ENCODE measurements at regions not wholly inside any gene's neighbourhood (a gene's known extent, or its start where the extent isn't known, plus 50 kb on each side); places are given as distances from the start of the nearest gene placed in this dataset.
A peak's percentile ranks its signal among the peaks of the same experiment; 100 is the strongest.
"Not testable (repeated sequence)": the region's sequence is repeated elsewhere in the genome, so short reads cannot be mapped to it uniquely, and the experiment has no call there.

DNA sequence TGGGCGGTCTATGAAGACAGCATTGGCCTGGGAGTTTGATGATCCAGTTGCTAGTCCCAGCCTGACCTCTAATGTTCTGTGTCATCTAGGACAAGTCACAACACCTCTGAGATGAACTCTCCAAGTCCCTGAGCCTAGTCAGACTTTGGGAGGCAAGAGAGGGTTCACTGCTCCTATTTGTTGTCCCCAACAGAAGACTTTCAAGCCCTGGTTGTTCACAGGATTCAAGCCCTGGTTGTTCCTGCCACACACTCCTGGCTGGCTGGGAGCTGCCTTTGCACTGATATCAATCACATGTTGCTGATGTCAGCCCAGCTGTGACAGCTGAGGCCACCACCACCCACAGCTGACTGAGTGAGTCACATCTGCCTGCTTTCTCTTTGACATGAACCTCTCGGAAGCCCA, 253.2 kb upstream of the RASGEF1B start:
- peak; percentile 4 for DNase-seq (ENCODE audit: low read depth, low spot score)

GRCh38 chr4:81723927-81724587, 252.3 kb upstream of the RASGEF1B start:
- peak; percentile 23 for DNase-seq (ENCODE audit: low read depth, low spot score)

DNA sequence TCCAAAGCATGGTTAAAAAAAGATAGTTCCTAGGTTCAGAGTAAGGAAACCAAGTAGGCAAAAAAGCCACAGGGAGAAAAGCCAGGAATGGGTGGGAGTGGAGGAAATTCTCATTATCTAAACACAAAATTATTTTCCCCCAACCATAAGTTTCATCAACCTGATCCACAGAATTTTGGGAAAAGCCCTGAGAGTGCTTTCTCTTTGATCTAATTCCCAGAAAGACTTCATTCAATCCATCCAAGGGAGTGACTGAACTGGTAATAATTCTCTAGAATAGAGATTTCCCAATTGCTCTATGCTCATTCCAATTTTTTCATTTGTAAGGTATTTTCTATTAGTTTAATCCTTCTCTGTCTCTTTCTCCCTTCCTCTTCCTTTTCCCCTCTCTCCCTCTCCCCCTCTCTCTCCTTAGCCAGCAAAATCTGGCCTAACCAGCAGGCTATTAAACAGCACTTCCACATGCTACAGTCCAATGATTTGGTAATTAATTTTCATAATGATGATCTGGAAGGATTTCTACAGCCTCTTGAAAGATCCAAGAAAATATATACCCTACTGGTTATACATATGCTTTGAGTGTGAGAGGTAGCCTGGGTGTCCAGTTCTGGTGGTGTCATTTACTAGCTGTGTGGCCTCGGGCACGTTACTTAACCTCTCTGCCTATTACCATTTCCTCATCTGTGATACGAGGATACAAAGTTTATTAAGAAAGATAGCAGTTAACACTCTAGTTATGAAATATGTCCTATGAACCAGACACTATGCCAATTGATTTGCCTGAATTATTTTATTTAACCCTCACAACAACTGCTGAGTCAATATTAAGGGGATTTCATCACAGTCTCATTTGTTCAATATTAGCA, 251.5 kb upstream of the RASGEF1B start:
- DNase-seq (ENCODE audit: low read depth, low spot score), result no peak

GRCh38 chr4:81722290-81722851, 250.7 kb upstream of the RASGEF1B start:
- peak; percentile 62 for DNase-seq (ENCODE audit: low read depth, low spot score)

GRCh38 chr4:81715757-81716156, 244.1 kb upstream of the RASGEF1B start:
- DNase-seq (ENCODE audit: low read depth, low spot score), result no peak

GRCh38 chr4:81715357-81715756, 243.7 kb upstream of the RASGEF1B start:
- DNase-seq (ENCODE audit: low read depth, low spot score), result not testable (repeated sequence)

- no peak for DNase-seq (ENCODE audit: low read depth, low spot score)
Observed at GRCh38 chr4:81714291-81714690, 242.6 kb upstream of the RASGEF1B start.

- DNase-seq (ENCODE audit: low read depth, low spot score), result no peak
Observed at GRCh38 chr4:81712714-81713113, 241.0 kb upstream of the RASGEF1B start.

DNA sequence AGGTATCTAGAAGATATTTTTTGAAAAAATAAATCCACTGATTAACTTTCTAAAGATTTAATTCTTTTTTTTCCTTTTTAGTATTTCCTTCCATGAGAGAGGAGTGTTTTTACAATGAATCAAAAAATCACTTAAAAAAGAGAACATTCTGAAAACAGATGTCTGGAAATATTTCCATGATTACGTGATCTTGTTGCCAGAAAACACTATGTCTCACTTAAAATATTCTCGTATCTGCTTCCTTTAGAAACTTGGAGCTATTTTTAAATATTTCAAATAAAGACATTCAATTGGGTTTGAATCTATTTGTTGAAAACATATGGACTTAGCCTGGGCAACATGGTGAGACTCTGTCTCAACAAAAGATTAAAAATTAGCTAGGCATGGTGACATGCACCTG, 232.8 kb upstream of the RASGEF1B start:
- no peak for DNase-seq (ENCODE audit: low read depth, low spot score)

- no peak for DNase-seq (ENCODE audit: low read depth, low spot score)
Observed at GRCh38 chr4:81700189-81700588, 228.5 kb upstream of the RASGEF1B start.

DNA sequence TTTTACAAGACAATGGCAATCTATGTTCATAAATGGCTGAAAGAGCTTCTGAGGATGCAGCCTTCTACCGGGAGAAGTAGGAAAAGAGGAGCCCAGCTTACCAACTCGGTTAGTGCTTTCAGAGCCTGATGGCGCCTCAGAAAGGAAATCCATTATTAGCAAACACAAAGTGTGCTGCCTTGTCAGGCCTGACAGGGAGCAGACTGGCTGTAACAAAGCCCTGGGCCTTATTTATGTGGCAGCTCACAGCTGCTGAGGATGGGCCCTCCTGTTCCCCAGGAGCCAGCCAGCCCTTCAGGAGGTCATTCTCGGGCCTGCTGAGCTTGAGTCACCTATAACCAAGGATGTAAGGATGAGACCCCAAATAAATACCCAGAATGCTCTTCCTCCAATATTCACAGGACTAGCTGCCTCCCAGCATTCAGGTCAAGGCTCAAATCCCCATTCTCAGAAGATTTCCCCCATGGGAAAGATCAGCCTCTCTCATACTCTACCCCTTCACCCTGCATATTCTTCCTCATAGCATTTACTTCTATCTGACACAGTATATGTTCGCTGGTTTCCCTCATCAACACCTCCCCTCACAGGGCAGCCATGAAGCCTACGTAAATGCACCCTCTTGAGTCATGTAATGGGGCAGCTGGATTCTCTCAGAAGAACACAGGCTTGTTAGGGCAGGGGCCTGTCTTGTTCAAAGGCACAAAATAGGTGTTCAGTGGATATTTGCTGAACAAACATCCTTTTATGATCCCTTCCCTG, 227.0 kb upstream of the RASGEF1B start:
- DNase-seq (ENCODE audit: low read depth, low spot score), result no peak

DNA sequence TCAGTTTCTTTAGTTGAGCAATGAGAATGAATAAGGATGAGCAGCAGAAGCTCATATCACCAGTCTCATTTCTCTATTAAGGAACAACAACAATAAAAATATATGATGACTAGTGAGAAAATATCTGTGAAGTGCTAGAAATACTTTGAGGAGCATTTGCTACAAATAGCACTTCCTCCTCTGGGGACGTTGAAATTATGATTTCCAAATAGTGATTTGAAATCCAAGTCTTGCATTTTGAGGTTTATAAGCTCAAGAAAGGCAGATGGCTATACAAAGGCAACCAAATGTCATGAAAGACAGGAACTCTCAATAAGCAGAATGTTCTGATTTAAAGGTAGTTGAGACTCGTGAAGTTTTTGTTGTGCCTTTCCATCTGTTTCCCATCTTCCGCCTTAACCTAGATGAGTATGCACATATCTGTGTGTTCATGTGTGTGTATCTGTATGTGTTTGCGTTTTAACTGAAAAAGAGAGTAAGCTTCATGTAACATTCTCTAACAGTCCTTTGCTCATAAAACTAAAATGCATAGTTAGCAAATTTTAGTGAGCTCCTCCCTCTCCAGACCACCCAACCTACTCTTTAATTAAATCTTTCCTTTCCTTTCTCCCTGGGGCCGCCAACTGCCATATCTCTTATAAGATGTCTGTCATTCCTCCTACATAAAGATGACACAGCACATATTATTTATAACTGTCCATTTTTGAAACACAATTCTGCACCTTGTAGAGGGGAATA, 222.6 kb upstream of the RASGEF1B start:
- no peak for DNase-seq (ENCODE audit: low read depth, low spot score)

DNA sequence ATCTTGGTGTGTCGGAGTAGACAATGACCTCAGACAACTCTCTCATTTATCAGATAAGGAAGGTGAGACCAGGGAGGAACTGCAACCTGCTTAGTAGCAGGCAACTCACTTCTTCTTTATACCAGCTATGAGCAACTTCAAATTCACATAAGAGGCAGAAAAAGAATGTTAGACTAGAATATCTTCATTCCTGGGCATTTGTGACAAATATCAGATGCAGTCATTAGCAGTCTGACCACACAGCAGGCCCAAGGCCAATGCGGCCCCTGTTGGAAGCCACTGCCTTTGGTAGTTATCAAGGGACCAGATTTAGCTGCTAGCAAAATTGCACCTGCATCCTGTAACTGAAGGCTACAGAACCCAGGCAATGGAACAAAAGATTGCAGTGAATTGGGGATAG, 219.2 kb upstream of the RASGEF1B start:
- DNase-seq (ENCODE audit: low read depth, low spot score), result peak; percentile 6

- no peak for DNase-seq (ENCODE audit: low read depth, low spot score)
Observed at GRCh38 chr4:81688085-81688484, 216.4 kb upstream of the RASGEF1B start.

GRCh38 chr4:81687471-81687870, 215.8 kb upstream of the RASGEF1B start:
- DNase-seq (ENCODE audit: low read depth, low spot score), result no peak

DNA sequence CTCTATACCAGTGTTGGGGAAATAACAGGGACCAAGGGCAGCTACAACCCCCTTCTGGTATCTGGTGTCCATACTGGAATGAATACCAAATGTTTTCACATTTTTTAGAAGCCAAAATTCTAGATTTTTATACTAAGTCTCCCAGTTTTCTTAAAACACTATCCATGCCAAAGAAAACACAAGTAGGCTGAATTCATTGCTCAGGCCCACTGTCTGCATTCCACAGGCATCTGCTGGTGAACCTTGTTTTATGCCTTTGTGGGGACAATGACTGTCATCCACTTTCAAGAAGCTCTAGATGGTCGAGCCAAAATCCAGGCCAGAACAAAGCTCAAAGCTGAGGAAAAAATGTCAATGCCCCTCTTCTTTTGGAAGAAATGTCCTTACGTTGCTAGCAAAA, 213.4 kb upstream of the RASGEF1B start:
- DNase-seq (ENCODE audit: low read depth, low spot score), result peak; percentile 22

- DNase-seq (ENCODE audit: low read depth, low spot score), result no peak
Observed at GRCh38 chr4:81684352-81684751, 212.6 kb upstream of the RASGEF1B start.

- DNase-seq (ENCODE audit: low read depth, low spot score), result no peak
Observed at GRCh38 chr4:81682492-81682891, 210.8 kb upstream of the RASGEF1B start.

GRCh38 chr4:81679315-81679714, 207.6 kb upstream of the RASGEF1B start:
- no peak for DNase-seq (ENCODE audit: low read depth, low spot score)

DNA sequence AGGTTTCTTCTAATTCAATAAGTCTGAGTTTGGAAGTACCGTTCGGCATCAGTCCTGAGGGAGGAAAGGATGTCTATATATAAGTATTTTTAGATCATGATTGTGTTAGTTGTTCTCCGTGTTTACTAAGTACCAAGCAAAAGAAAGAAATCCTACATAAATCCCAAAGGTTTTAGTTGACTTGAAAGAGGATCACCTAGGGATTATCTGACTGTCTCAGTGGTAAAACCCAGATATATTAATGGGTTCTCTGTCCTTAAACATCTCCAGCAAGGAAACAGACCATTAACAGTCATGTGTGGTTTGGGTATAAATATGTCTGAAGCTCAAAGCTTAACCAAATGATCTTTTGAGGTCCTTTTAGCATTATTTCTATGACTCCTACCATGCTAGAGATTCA, 207.1 kb upstream of the RASGEF1B start:
- no peak for DNase-seq (ENCODE audit: low read depth, low spot score)

GRCh38 chr4:81676537-81676936, 204.8 kb upstream of the RASGEF1B start:
- DNase-seq (ENCODE audit: low read depth, low spot score), result no peak

Data from astrocyte of the hippocampus (primary cell).